Gastroesophageal sphincter (tissue), 3 donors: ENCODE measurements at regions not wholly inside any gene's neighbourhood (a gene's known extent, or its start where the extent isn't known, plus 50 kb on each side); places are given as distances from the start of the nearest gene placed in this dataset.

Source experiments
- CTCF ChIP-seq, 4 experiments: fragments of 200-600 bp in 2 of 4; fragments of 450-650 bp in 2 of 4; sonication (generic) in 1 of 4; IDR thresholded peaks; one replicate each; pipeline ENCODE4 v1.5.1; 2017 to 2019; ENCODE audit warnings: antibody characterized with exemption in 4 of 4, mild to moderate bottlenecking in 2 of 4, moderate library complexity in 2 of 4
- POLR2A ChIP-seq, 2 donors: fragments of 450-650 bp; IDR thresholded peaks; one replicate each; pipeline ENCODE4 v1.6.1; 2017; ENCODE audit warnings: antibody characterized with exemption in 2 of 2, mild to moderate bottlenecking in 2 of 2, moderate library complexity in 1 of 2
- POLR2AphosphoS5 ChIP-seq: sonication (generic); formaldehyde crosslinking; IDR thresholded peaks from one replicate; pipeline ENCODE4 v1.6.1; 2017; ENCODE audit warnings: antibody characterized with exemption

GRCh38 chr21:35099310-35099709 lies 50.2 kb upstream of the RUNX1 start:
- no peak for TF ChIP-seq CTCF (IDR thresholded peaks at IDR 0.05)
- TF ChIP-seq POLR2A (IDR thresholded peaks at IDR 0.05), result no peak
- no peak for TF ChIP-seq POLR2AphosphoS5
